Transverse colon (tissue), 4 donors: ENCODE measurements at regions not wholly inside any gene's neighbourhood (a gene's known extent, or its start where the extent isn't known, plus 50 kb on each side); places are given as distances from the start of the nearest gene placed in this dataset.
"Not testable (repeated sequence)": the region's sequence is repeated elsewhere in the genome, so short reads cannot be mapped to it uniquely, and the experiment has no call there.

Experiments
- DNase-seq: peaks from one replicate; pipeline ENCODE4 v3.0.0-alpha.2; 2019
- H3K27ac ChIP-seq, 4 donors: fragments of 200-600 bp; sonication (generic); 2 replicates each; pipeline ENCODE4 v1.5.1; 2016 to 2018; ENCODE audit warnings: inconsistent platforms in 4 of 4
- H3K27me3 ChIP-seq: fragments of 200-600 bp; sonication (generic); 2 replicates; pipeline ENCODE4 v1.5.1; 2017; ENCODE audit warnings: inconsistent platforms
- H3K36me3 ChIP-seq, 4 donors: fragments of 200-600 bp; sonication (generic); 2 replicates each; pipeline ENCODE4 v1.5.1; 2017 to 2019; ENCODE audit warnings: inconsistent platforms in 4 of 4
- H3K4me1 ChIP-seq, 4 donors: fragments of 200-600 bp; sonication (generic); 2 replicates each; pipeline ENCODE4 v1.5.1; 2017 to 2020; ENCODE audit warnings: inconsistent platforms in 4 of 4
- H3K4me3 ChIP-seq, 4 donors: fragments of 200-600 bp; sonication (generic); 1 replicate in 1 of 4; 2 replicates in 3 of 4; pipeline versions ENCODE4 v1.5.1 to v1.6.1; 2017 to 2019; ENCODE audit warnings: inconsistent platforms in 4 of 4
- H3K9me3 ChIP-seq, 2 donors: fragments of 200-600 bp; sonication (generic); 2 replicates each; pipeline ENCODE4 v1.5.1; 2017 to 2019; ENCODE audit warnings: inconsistent platforms in 2 of 2
- CTCF ChIP-seq, 5 experiments: fragments of 200-600 bp in 3 of 5; fragments of 450-650 bp in 2 of 5; sonication (generic) in 3 of 5; IDR thresholded peaks; 1 replicate in 2 of 5; 2 replicates in 3 of 5; pipeline ENCODE4 v1.5.1; 2016 to 2017; ENCODE audit warnings: antibody characterized with exemption in 5 of 5, inconsistent platforms in 3 of 5, mild to moderate bottlenecking in 2 of 5, moderate library complexity in 1 of 5
- EP300 ChIP-seq: sonication (generic); formaldehyde crosslinking; IDR thresholded peaks from one replicate; pipeline ENCODE4 v1.6.1; 2017; ENCODE audit warnings: antibody characterized with exemption, low read depth
- POLR2A ChIP-seq: fragments of 450-650 bp; IDR thresholded peaks from one replicate; pipeline ENCODE4 v1.6.1; 2016; ENCODE audit warnings: antibody characterized with exemption, mild to moderate bottlenecking, moderate library complexity
- POLR2AphosphoS5 ChIP-seq, 3 donors: sonication (generic); formaldehyde crosslinking; IDR thresholded peaks; one replicate each; pipeline ENCODE4 v1.6.1; 2016; ENCODE audit warnings: antibody characterized with exemption in 3 of 3
- WGBS, 2 donors: methylation state at CpG; one replicate each; pipeline ENCODE4 v1.1.5; 2018; ENCODE audit warnings: low coverage in 1 of 2; 5-methylcytosine and 5-hydroxymethylcytosine counted together
- in situ Hi-C, 4 donors: fragments of 200-750 bp; cut with MboI; loops; one replicate each; pipeline versions ENCODE4 v1.15.0 to v1.15.1; 2017; ENCODE audit warnings: low sequenced_read_pairs in 3 of 4, low pct_ligation_motif_present in 1 of 4, low pct_unique_long_range_greater_than_20kb in 1 of 4
- intact Hi-C: fragments of 100-400 bp; cut with DNase I; formaldehyde crosslinking; loops from one replicate; pipeline ENCODE4 v1.15.1; 2023; ENCODE audit warnings: low total_unique reads

- Histone ChIP-seq H3K36me3 (no peaks in the 10 kb centered on the region), H3K27me3 (no peaks in the 10 kb centered on the region), H3K4me1 (no peaks in the 10 kb centered on the region), H3K4me3 (no peak overlapping the region), H3K9me3 (no peaks in the 10 kb centered on the region), H3K27ac (no peak overlapping the region)
- in situ Hi-C loops: no loop called here
- intact Hi-C loops: no loop called here
- DNase-seq: no peak
- no peak for TF ChIP-seq CTCF (IDR thresholded peaks at IDR 0.05)
- TF ChIP-seq POLR2AphosphoS5 (IDR thresholded peaks at IDR 0.05): no peak
- no peak for TF ChIP-seq POLR2A
- no peak for TF ChIP-seq EP300
- 96% methylated on average over 21 of the region's 21 CpGs; no CpG with 5 or more reads in 1 of the 2 donors for WGBS, 2 donors
These were observed 434.2 kb upstream of the RGMB start for GRCh38 chr5:98339141-98339848.

GRCh38 chr5:98341038-98342032 lies 432.1 kb upstream of the RGMB start:
- no peak for TF ChIP-seq POLR2A
- TF ChIP-seq EP300: no peak
- TF ChIP-seq CTCF (IDR thresholded peaks at IDR 0.05): no peak
- TF ChIP-seq POLR2AphosphoS5 (IDR thresholded peaks at IDR 0.05): no peak

GRCh38 chr5:98342958-98343660 lies 430.4 kb upstream of the RGMB start:
- WGBS, 2 donors: 92 to 96% methylated on average over 9 to 22 of the region's 22 CpGs
- H3K9me3 ChIP-seq, H3K27me3 ChIP-seq, H3K36me3 ChIP-seq, intact Hi-C loops, DNase-seq, H3K27ac ChIP-seq, H3K4me3 ChIP-seq, H3K4me1 ChIP-seq, in situ Hi-C loops: not testable (repeated sequence)

More at GRCh38 chr5:98341038-98342032, 432.1 kb upstream of the RGMB start:
- no peak for DNase-seq
- Histone ChIP-seq H3K27me3 (no peaks in the 10 kb centered on the region), H3K4me3 (no peak overlapping the region), H3K9me3 (no peaks in the 10 kb centered on the region), H3K27ac (no peak overlapping the region), H3K36me3 (no peaks in the 10 kb centered on the region), H3K4me1 (no peaks in the 10 kb centered on the region)
- in situ Hi-C loops: no loop called here
- 53 to 56% methylated on average over 4 of the region's 4 CpGs for WGBS, 2 donors
- intact Hi-C loops: no loop called here

- H3K36me3 ChIP-seq: no peaks in the 10 kb centered on the region
- intact Hi-C loops (no loop called here), in situ Hi-C loops (no loop called here)
- peaks cover 11 to 12% of the 10 kb centered on the region in 2 donors for H3K9me3 ChIP-seq
- H3K4me3 ChIP-seq: no peak overlapping the region
- 85 to 94% methylated on average over 3 to 6 of the region's 6 CpGs for WGBS, 2 donors
- DNase-seq: no peak
- H3K27ac ChIP-seq: no peak overlapping the region
- no peaks in the 10 kb centered on the region for H3K4me1 ChIP-seq
- TF ChIP-seq POLR2AphosphoS5 (IDR thresholded peaks at IDR 0.05) (no peak), EP300 (no peak), POLR2A (no peak), CTCF (IDR thresholded peaks at IDR 0.05) (no peak)
- H3K27me3 ChIP-seq: no peaks in the 10 kb centered on the region
These were observed 424.0 kb upstream of the RGMB start for GRCh38 chr5:98349251-98349989.
